Prostate gland (tissue), 2 donors: ENCODE measurements at regions not wholly inside any gene's neighbourhood (a gene's known extent, or its start where the extent isn't known, plus 50 kb on each side); places are given as distances from the start of the nearest gene placed in this dataset.

Source experiments
- DNase-seq: peaks from one replicate; pipeline ENCODE4 v3.0.0-alpha.2; 2019; ENCODE audit warnings: low spot score
- H3K27ac ChIP-seq, 2 donors: fragments of 200-600 bp; sonication (generic); 2 replicates each; pipeline ENCODE4 v1.5.1; 2017 to 2019
- H3K27me3 ChIP-seq: fragments of 200-600 bp; sonication (generic); replicated peaks from 2 replicates; pipeline ENCODE4 v1.5.1; 2019; ENCODE audit not compliant: insufficient read depth
- H3K36me3 ChIP-seq, 2 donors: fragments of 200-600 bp; sonication (generic); 1 replicate in 1 of 2; 2 replicates in 1 of 2; pipeline versions ENCODE4 v1.5.1 to v1.8.1; 2017 to 2019
- H3K4me1 ChIP-seq: fragments of 200-600 bp; sonication (generic); replicated peaks from 2 replicates; pipeline ENCODE4 v1.5.1; 2019
- H3K4me3 ChIP-seq, 2 donors: fragments of 200-600 bp; sonication (generic); 2 replicates each; pipeline ENCODE4 v1.5.1; 2017 to 2019
- H3K9me3 ChIP-seq: fragments of 200-600 bp; sonication (generic); 2 replicates; pipeline ENCODE4 v1.5.1; 2017
- CTCF ChIP-seq, 4 experiments: fragments of 200-600 bp in 2 of 4; fragments of 450-650 bp in 2 of 4; sonication (generic) in 2 of 4; IDR thresholded peaks; 1 replicate in 3 of 4; 2 replicates in 1 of 4; pipeline ENCODE4 v1.5.1; 2016 to 2019; ENCODE audit warnings: antibody characterized with exemption in 4 of 4, mild to moderate bottlenecking in 2 of 4, moderate library complexity in 2 of 4
- POLR2A ChIP-seq: fragments of 450-650 bp; IDR thresholded peaks from one replicate; pipeline ENCODE4 v1.6.1; 2016; ENCODE audit warnings: antibody characterized with exemption, mild to moderate bottlenecking
- POLR2AphosphoS5 ChIP-seq: sonication (generic); formaldehyde crosslinking; IDR thresholded peaks from one replicate; pipeline ENCODE4 v1.6.1; 2017; ENCODE audit warnings: antibody characterized with exemption
- WGBS: methylation state at CpG from one replicate; pipeline ENCODE4 v1.1.5; 2018; 5-methylcytosine and 5-hydroxymethylcytosine counted together
- intact Hi-C: fragments of 100-400 bp; cut with DNase I; formaldehyde crosslinking; loops from one replicate; pipeline ENCODE4 v1.14.2; 2022

- no peaks in the 10 kb centered on the region for H3K27me3 ChIP-seq
- WGBS, result 91% methylated on average over 4 of the region's 4 CpGs
- H3K36me3 ChIP-seq, result no peaks in the 10 kb centered on the region
- TF ChIP-seq POLR2A (no peak), POLR2AphosphoS5 (no peak), CTCF (IDR thresholded peaks at IDR 0.05) (no peak)
- no peaks in the 10 kb centered on the region for H3K4me1 ChIP-seq
- DNase-seq, result no peak
- H3K27ac ChIP-seq, result no peak overlapping the region
- H3K9me3 ChIP-seq, result no peaks in the 10 kb centered on the region
- intact Hi-C loops, result no loop called here
- no peak overlapping the region for H3K4me3 ChIP-seq
Measured at GRCh38 chr16:55047331-55047730, 116.7 kb downstream of the IRX5 start.

DNA sequence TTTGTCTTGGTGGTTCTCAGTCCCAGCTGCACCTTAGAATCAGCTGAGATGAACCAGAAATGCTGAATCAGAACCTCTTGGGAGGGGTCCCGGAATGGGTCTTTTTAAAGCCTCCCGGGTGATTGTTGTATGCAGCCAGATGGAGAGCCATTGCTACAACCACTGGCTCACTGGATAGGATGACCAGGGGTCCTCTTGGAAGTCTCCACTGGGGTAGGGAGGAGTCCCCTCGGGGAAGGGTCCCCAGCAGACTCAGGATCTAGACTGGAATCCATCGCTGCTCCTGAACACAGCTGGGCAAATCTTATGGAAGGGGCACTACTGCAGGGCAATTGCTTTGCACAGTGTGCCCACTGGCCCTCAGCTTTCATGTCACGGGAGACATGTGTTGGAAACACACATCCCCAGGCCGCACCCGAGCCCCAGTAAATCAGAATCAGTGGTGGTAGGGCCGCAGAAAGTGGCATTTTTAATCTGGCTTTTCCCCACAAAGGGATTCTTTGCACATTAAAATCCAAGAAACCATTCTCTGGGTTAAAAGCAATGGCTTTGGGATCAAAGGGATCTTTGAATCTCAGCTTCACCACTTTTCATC is 117.3 kb downstream of the IRX5 start:
- intact Hi-C loops, result no loop called here
- 96% methylated on average over 8 of the region's 8 CpGs for WGBS
- TF ChIP-seq CTCF (IDR thresholded peaks at IDR 0.05) (no peak), POLR2AphosphoS5 (no peak)
- no peak for DNase-seq
- Histone ChIP-seq H3K27me3 (no peaks in the 10 kb centered on the region), H3K4me3 (no peak overlapping the region), H3K27ac (no peak overlapping the region), H3K4me1 (no peaks in the 10 kb centered on the region), H3K36me3 (no peaks in the 10 kb centered on the region), H3K9me3 (no peaks in the 10 kb centered on the region)

DNA sequence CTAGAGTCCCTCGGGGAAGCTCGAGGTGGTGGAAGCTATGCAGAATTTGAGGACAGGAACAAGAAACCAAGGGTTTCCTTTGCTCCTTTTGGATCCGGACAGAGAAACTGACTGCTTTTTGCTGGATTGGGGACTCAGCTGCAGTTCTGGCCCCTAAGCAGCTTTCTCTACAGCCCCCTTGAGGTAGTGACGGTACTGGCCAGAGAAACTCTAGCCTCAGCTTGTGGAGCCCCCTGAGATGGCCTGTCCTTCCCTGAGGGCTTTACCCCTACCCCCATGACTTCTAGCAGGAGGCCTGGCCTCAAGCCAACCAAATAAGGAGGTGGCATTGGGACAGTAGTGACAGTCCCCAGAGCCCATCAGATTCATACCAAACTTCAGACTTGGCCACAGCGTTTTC is 118.1 kb downstream of the IRX5 start:
- no peak overlapping the region for H3K4me3 ChIP-seq
- no peaks in the 10 kb centered on the region for H3K36me3 ChIP-seq
- intact Hi-C loops, result no loop called here
- no peaks in the 10 kb centered on the region for H3K9me3 ChIP-seq
- DNase-seq, result no peak
- H3K27ac ChIP-seq, result no peak overlapping the region
- TF ChIP-seq CTCF (IDR thresholded peaks at IDR 0.05), result no peak
- no peak for TF ChIP-seq POLR2AphosphoS5
- no peak for TF ChIP-seq POLR2A
- H3K4me1 ChIP-seq, result no peaks in the 10 kb centered on the region
- no peaks in the 10 kb centered on the region for H3K27me3 ChIP-seq
- WGBS, result 87% methylated on average over 5 of the region's 5 CpGs

GRCh38 chr16:55051571-55052347 is 121.1 kb downstream of the IRX5 start:
- TF ChIP-seq CTCF (IDR thresholded peaks at IDR 0.05) (no peak), POLR2A (no peak), POLR2AphosphoS5 (no peak)
- DNase-seq, result no peak
- H3K27me3 ChIP-seq, result no peaks in the 10 kb centered on the region
- H3K9me3 ChIP-seq, result no peaks in the 10 kb centered on the region
- H3K36me3 ChIP-seq, result no peaks in the 10 kb centered on the region
- WGBS, result 72% methylated on average over 7 of the region's 7 CpGs
- intact Hi-C loops, result no loop called here
- no peaks in the 10 kb centered on the region for H3K4me1 ChIP-seq
- H3K27ac ChIP-seq, result no peak overlapping the region
- H3K4me3 ChIP-seq, result no peak overlapping the region

DNA sequence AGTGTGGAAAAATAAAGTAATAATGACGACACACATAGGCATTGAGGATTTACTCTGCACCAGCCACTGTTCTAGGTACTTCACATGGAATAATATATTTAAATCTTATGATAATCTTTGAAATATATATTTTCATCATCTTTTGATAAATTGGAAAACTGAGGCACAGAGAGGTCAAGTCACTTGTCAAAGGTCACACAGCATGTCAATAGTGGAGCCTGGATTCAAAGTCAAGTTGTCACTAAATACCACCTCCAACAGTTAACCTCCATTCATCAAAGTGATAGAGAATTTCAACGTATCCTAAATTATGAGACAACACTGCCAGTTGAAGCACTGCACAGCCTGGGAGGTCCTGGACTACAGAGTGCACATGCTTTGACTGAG is 121.7 kb downstream of the IRX5 start:
- Histone ChIP-seq H3K4me3 (no peak overlapping the region), H3K36me3 (no peaks in the 10 kb centered on the region), H3K9me3 (no peaks in the 10 kb centered on the region), H3K27ac (no peak overlapping the region), H3K27me3 (no peaks in the 10 kb centered on the region), H3K4me1 (no peaks in the 10 kb centered on the region)
- 89% methylated on average over 2 of the region's 2 CpGs for WGBS
- intact Hi-C loops, result no loop called here
- TF ChIP-seq POLR2AphosphoS5, result no peak
- no peak for TF ChIP-seq POLR2A
- DNase-seq, result no peak
